ENCODE measurements at regions not wholly inside any gene's neighbourhood (a gene's known extent, or its start where the extent isn't known, plus 50 kb on each side); places are given as distances from the start of the nearest gene placed in this dataset.

- TF ChIP-seq, protein P1, sequence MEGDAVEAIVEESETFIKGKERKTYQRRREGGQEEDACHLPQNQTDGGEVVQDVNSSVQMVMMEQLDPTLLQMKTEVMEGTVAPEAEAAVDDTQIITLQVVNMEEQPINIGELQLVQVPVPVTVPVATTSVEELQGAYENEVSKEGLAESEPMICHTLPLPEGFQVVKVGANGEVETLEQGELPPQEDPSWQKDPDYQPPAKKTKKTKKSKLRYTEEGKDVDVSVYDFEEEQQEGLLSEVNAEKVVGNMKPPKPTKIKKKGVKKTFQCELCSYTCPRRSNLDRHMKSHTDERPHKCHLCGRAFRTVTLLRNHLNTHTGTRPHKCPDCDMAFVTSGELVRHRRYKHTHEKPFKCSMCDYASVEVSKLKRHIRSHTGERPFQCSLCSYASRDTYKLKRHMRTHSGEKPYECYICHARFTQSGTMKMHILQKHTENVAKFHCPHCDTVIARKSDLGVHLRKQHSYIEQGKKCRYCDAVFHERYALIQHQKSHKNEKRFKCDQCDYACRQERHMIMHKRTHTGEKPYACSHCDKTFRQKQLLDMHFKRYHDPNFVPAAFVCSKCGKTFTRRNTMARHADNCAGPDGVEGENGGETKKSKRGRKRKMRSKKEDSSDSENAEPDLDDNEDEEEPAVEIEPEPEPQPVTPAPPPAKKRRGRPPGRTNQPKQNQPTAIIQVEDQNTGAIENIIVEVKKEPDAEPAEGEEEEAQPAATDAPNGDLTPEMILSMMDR (conservative IDR thresholded peaks at IDR 0.05; ENCODE audit: low read depth, low read length), result no peak
- TF ChIP-seq EZH2 (IDR thresholded peaks at IDR 0.05; ENCODE audit: borderline replicate concordance, low read depth, low read length, poor library complexity, severe bottlenecking), result no peak
These were observed 114.2 kb upstream of the PDE4D start for GRCh38 chr5:60007729-60008128.

Measured in A673 (cell line).